ENCODE measurements at regions not wholly inside any gene's neighbourhood (a gene's known extent, or its start where the extent isn't known, plus 50 kb on each side); places are given as distances from the start of the nearest gene placed in this dataset.

DNA sequence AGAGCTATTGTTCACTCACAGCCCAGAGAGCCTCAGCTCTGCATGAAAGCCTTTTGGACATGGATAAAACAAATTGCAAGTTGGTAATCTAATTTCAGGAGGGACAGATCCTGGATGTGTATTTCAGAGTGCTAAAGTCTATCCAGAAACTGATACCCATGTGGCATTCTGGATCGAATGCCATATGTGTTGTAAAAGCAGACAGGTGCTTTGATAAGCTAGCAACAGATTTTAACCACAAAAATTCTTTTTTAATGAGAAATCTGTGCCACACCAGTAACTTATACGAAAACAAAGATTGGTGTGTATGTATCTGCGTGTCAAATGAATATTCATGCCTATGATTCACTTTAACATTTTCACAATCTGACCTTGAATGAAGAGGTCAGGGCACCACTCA lies 936.6 kb upstream of the MAP3K7 start:
- no peak for DNase-seq (ENCODE audit: low spot score)
- intact Hi-C loops (cut with micrococcal nuclease): no loop called here
- Mint-ChIP-seq H3K27me3 (ENCODE audit: low read depth) (no peaks in the 10 kb centered on the region), H3K4me3 (ENCODE audit: low read depth) (no peak overlapping the region), H3K4me1 (ENCODE audit: low read depth) (no peaks in the 10 kb centered on the region), H3K27ac (no peak overlapping the region), H3K36me3 (ENCODE audit: low read depth) (no peaks in the 10 kb centered on the region), H3K9me3 (no peaks in the 10 kb centered on the region)

DNA sequence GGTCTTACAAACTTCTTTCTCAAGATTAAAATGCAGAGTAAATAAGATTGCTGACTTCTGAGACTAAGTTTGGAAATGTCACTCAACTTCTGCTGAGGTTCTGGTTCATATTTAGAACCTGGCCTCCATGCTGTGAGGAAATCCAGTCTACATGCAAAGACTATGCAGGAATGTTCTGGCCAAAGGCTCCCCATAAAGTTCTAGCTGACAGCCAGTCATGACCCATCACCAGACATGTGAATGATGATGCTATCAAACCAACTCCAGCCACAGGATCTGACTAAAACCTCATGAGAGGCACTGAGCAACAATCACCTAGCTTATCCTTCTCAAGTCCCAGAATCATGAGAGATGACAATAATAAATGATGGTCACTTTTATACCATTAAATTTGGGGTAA lies 935.1 kb upstream of the MAP3K7 start:
- H3K4me1 Mint-ChIP-seq (ENCODE audit: low read depth): no peaks in the 10 kb centered on the region
- H3K9me3 Mint-ChIP-seq: no peaks in the 10 kb centered on the region
- no peaks in the 10 kb centered on the region for H3K36me3 Mint-ChIP-seq (ENCODE audit: low read depth)
- H3K4me3 Mint-ChIP-seq (ENCODE audit: low read depth): no peak overlapping the region
- intact Hi-C loops (cut with micrococcal nuclease): no loop called here
- H3K27me3 Mint-ChIP-seq (ENCODE audit: low read depth): no peaks in the 10 kb centered on the region
- DNase-seq (ENCODE audit: low spot score): no peak
- no peak overlapping the region for H3K27ac Mint-ChIP-seq

DNA sequence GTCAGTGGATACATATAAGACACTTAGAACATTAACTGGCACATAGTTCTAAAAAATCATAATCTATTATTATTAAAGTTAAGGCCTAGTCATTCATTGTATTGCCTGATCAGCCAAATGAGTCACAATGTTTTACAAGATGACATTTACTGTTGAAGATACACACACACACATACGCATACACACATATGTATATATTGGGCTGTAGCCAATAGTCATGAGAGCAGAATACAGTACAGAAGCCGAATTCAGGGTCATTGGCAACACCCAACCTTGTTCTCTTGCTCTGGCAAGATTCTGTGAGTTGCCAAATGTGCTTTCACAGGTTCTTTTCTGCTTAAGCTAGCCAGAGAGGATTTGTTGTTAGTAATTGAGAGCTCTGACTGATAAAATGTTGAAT lies 922.8 kb upstream of the MAP3K7 start:
- intact Hi-C loops (cut with micrococcal nuclease): no loop called here
- Mint-ChIP-seq H3K27ac (no peak overlapping the region), H3K9me3 (no peaks in the 10 kb centered on the region), H3K4me3 (ENCODE audit: low read depth) (no peak overlapping the region), H3K36me3 (ENCODE audit: low read depth) (no peaks in the 10 kb centered on the region), H3K27me3 (ENCODE audit: low read depth) (no peaks in the 10 kb centered on the region), H3K4me1 (ENCODE audit: low read depth) (no peaks in the 10 kb centered on the region)
- DNase-seq (ENCODE audit: low spot score): no peak

DNA sequence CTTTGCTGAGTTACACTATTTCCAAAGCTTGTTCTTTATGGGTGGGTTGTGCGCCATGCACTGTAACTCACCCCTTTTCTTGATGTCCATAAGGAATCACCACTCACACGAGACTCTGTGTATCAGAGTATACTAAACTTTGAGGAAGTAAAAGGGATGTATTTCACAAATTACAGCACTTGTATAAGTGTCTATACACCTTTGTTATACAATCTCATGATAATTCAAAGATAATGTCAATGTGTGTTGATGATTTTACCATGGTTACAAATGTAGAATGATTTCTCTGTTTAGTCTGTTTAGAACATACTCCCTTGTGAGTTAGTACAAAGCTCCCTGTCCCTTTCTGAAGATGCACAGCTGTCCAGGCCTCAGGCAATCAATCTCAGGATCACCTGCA lies 922.2 kb upstream of the MAP3K7 start:
- H3K27me3 Mint-ChIP-seq (ENCODE audit: low read depth): no peaks in the 10 kb centered on the region
- H3K4me1 Mint-ChIP-seq (ENCODE audit: low read depth): no peaks in the 10 kb centered on the region
- no peak overlapping the region for H3K4me3 Mint-ChIP-seq (ENCODE audit: low read depth)
- no peaks in the 10 kb centered on the region for H3K9me3 Mint-ChIP-seq
- no peak overlapping the region for H3K27ac Mint-ChIP-seq
- no peaks in the 10 kb centered on the region for H3K36me3 Mint-ChIP-seq (ENCODE audit: low read depth)
- intact Hi-C loops (cut with micrococcal nuclease): no loop called here
- no peak for DNase-seq (ENCODE audit: low spot score)

DNA sequence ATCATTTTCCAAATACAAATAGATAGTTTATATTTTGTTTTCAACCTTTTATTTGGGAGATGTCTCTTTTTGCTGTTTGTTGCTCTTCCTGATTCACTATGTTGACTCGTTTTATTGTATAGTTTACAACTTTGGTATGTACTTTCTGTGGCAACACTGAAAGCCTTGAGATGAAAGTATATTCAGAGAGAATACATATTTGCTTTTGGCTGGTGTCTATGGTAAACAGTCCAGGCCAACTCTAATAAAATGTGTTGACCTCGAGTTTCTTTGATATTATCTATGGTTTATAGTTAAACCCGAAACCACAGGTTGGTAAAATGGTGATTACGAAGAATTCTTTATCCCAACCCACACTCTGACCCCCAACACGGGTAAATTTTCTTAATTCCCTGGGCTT lies 919.6 kb upstream of the MAP3K7 start:
- Mint-ChIP-seq H3K36me3 (ENCODE audit: low read depth) (no peaks in the 10 kb centered on the region), H3K4me3 (ENCODE audit: low read depth) (no peak overlapping the region), H3K9me3 (no peaks in the 10 kb centered on the region), H3K4me1 (ENCODE audit: low read depth) (no peaks in the 10 kb centered on the region), H3K27me3 (ENCODE audit: low read depth) (no peaks in the 10 kb centered on the region), H3K27ac (no peak overlapping the region)
- no peak for DNase-seq (ENCODE audit: low spot score)
- intact Hi-C loops (cut with micrococcal nuclease): no loop called here

DNA sequence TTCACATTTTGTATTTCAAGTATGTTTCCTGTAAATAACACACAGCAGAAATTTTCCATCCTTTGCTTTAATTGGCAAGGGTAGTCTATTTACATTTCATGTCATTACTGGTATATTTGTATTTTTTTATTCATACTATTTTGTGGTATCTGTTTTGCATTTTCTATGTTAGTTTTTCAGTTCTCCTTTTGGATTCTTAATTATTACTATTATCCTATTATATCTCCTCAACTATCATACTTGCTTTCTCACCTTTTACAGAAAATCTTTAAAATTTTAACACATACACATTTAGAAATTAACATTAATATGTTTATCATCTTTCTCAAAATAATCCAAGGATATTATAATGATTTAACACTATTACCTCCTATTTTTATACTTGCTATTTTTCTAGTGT lies 918.3 kb upstream of the MAP3K7 start:
- H3K27ac Mint-ChIP-seq: no peak overlapping the region
- no peaks in the 10 kb centered on the region for H3K9me3 Mint-ChIP-seq
- H3K4me1 Mint-ChIP-seq (ENCODE audit: low read depth): no peaks in the 10 kb centered on the region
- H3K4me3 Mint-ChIP-seq (ENCODE audit: low read depth): no peak overlapping the region
- intact Hi-C loops (cut with micrococcal nuclease): no loop called here
- H3K27me3 Mint-ChIP-seq (ENCODE audit: low read depth): no peaks in the 10 kb centered on the region
- no peak for DNase-seq (ENCODE audit: low spot score)
- H3K36me3 Mint-ChIP-seq (ENCODE audit: low read depth): no peaks in the 10 kb centered on the region

DNA sequence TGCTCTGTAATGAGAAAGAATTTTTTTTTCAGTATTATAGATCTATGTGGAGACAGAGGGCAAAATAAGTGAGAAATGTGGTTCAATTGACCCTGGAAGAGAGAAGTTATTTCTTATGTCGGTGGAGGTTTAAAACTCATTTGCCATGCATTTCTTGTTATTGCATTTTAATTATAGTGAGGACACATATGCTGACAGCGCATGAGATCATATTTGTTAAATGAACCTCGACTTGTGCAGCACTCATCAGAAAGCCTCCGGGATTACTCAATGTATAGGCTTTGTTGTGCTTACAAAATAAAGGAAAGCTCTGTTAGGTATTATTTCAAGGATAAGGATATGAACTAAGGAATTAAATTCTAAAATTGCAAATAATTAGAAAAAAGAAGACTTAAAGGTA lies 915.1 kb upstream of the MAP3K7 start:
- no peaks in the 10 kb centered on the region for H3K27me3 Mint-ChIP-seq (ENCODE audit: low read depth)
- intact Hi-C loops (cut with micrococcal nuclease): no loop called here
- H3K36me3 Mint-ChIP-seq (ENCODE audit: low read depth): no peaks in the 10 kb centered on the region
- H3K4me3 Mint-ChIP-seq (ENCODE audit: low read depth): no peak overlapping the region
- H3K9me3 Mint-ChIP-seq: no peaks in the 10 kb centered on the region
- H3K4me1 Mint-ChIP-seq (ENCODE audit: low read depth): no peaks in the 10 kb centered on the region
- H3K27ac Mint-ChIP-seq: no peak overlapping the region
- no peak for DNase-seq (ENCODE audit: low spot score)

DNA sequence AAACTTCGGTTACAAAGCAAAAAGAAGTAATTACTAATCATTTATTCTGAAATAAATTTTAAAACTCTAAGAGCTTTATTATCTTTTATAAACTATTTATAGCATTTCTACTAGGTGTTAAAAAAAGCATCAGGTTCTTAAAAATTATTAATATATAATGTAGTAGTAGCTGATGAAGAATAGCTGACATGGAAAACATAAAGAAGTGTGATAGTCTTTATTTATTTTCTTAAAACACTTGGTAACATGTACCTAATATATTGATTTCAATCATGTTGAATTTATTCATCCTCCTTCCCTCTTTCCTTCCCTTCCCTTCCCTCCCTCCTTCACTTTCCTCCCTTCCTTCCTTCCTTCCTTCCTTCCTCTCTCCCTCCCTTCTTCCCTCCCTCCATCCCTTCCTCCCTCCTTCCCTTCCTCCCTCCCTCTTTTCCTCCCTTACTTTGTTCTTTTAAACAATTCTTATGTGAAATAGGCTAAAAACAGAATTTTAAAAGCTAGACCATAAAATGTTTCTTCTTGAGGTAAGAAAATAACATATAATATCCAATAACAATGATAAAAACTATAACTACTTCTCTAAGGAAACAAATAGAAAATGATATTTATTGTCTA lies 913.9 kb upstream of the MAP3K7 start:
- no peaks in the 10 kb centered on the region for H3K27me3 Mint-ChIP-seq (ENCODE audit: low read depth)
- no peaks in the 10 kb centered on the region for H3K36me3 Mint-ChIP-seq (ENCODE audit: low read depth)
- no peaks in the 10 kb centered on the region for H3K9me3 Mint-ChIP-seq
- H3K27ac Mint-ChIP-seq: no peak overlapping the region
- intact Hi-C loops (cut with micrococcal nuclease): no loop called here
- no peak for DNase-seq (ENCODE audit: low spot score)
- no peaks in the 10 kb centered on the region for H3K4me1 Mint-ChIP-seq (ENCODE audit: low read depth)
- H3K4me3 Mint-ChIP-seq (ENCODE audit: low read depth): no peak overlapping the region

DNA sequence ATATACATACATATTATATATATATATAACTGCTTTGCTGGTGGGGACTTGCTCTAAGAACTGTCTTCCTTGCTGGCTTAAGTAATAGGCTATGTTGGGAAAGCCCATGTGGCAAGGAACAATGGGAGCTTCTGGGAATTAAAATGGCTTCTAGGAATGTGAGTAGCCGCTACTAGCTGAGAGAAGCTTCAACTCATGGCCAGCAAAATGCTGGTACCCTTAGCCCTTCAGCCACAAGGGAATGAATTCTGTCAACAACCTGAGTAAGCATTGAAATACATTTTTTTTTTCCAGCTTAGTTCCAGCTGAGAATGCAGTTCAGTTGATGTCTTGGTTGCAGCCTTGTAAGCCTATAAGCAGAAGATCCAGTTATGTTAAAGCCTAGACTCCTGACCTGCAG lies 911.7 kb upstream of the MAP3K7 start:
- intact Hi-C loops (cut with micrococcal nuclease): no loop called here
- Mint-ChIP-seq H3K36me3 (ENCODE audit: low read depth) (no peaks in the 10 kb centered on the region), H3K9me3 (no peaks in the 10 kb centered on the region), H3K4me3 (ENCODE audit: low read depth) (no peak overlapping the region), H3K4me1 (ENCODE audit: low read depth) (no peaks in the 10 kb centered on the region), H3K27me3 (ENCODE audit: low read depth) (no peaks in the 10 kb centered on the region), H3K27ac (no peak overlapping the region)
- no peak for DNase-seq (ENCODE audit: low spot score)

DNA sequence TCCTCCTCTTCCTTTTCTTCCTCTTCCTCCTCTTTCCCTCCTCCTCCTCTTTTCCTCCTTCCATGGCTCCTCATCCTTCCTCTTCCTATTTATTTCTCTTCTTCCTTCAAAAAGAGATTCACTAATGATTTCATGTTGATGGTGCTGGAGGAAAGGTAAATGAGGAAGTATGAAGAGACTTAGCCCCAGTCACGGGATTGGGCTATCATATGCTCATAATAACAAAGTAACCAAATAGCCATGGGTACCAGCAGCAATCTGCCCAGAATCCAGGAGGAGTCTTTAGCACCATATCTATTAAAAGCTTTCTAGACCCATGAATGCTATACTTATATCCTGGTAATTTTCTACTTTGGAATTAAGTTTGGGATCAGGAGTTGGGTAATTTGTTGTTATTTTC lies 910.9 kb upstream of the MAP3K7 start:
- no peaks in the 10 kb centered on the region for H3K4me1 Mint-ChIP-seq (ENCODE audit: low read depth)

DNA sequence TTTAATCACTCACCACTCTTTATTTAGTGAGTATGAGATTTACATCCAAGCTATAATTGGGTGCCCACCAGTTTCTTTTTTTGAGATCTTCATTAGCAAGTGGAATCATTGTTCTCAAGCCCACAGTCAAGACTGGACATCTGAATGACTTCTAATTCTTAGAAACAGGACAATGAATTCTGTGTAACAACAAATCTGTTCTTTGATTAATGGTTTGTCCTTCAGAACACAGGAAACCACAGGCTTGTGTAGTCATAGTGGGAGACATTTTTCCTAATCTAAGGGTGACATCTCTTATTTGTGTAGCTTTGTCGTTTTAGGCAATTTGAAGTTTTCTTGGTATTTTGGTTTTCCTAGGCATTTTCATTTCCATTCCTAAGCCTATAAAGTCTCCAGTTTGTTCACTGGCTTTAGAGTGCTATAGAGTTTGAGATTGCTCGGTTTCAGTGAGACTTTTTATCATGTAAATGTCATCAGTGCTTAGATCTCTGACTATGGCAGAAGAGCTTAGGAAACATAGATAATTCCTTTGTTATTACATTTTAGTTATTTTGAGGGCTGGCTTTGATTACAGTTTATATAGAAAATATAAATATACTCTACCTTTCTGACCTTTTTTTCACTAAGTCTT lies 903.9 kb upstream of the MAP3K7 start:
- Mint-ChIP-seq H3K36me3 (ENCODE audit: low read depth) (no peaks in the 10 kb centered on the region), H3K4me3 (ENCODE audit: low read depth) (no peak overlapping the region), H3K27ac (no peak overlapping the region), H3K27me3 (ENCODE audit: low read depth) (no peaks in the 10 kb centered on the region), H3K4me1 (ENCODE audit: low read depth) (no peaks in the 10 kb centered on the region), H3K9me3 (no peaks in the 10 kb centered on the region)
- intact Hi-C loops (cut with micrococcal nuclease): no loop called here
- DNase-seq (ENCODE audit: low spot score): no peak

More for the DNA sequence above, 910.9 kb upstream of the MAP3K7 start:
- H3K27me3 Mint-ChIP-seq (ENCODE audit: low read depth): no peaks in the 10 kb centered on the region
- DNase-seq (ENCODE audit: low spot score): no peak
- H3K27ac Mint-ChIP-seq: no peak overlapping the region
- H3K36me3 Mint-ChIP-seq (ENCODE audit: low read depth): no peaks in the 10 kb centered on the region
- H3K9me3 Mint-ChIP-seq: no peaks in the 10 kb centered on the region
- no peak overlapping the region for H3K4me3 Mint-ChIP-seq (ENCODE audit: low read depth)
- intact Hi-C loops (cut with micrococcal nuclease): no loop called here

DNA sequence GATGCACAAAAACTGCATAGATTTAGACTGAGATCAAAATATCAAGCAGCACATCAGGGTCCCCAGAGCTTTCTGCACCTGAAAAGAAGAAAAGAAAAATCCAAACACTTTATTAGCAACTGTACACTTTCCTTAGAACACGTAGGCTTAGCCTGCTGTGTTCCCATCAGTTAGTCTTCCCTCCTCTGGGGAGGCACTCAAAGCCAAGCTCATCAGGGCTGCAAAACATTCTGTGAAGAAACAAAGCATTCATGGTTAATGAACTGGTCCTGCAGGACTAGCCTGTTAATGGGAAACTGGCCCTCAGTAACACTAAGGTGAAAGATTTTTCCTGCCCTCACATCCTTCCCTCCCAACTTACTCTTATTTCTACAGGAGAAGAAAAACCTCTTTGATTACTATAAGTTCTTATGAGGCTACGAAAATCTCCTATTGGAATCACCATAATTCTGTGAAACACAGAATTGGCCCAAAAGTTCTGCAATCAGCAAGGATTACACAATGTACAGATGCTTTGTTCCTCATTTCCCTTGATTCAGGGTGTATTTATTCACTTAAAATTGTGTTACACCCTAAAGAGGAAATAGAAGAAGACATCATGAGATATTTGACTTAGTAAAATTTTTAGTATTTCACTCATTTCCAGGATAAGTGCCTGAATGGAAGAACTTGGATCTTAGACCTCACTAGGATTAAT lies 901.0 kb upstream of the MAP3K7 start:
- Mint-ChIP-seq H3K27me3 (ENCODE audit: low read depth) (no peaks in the 10 kb centered on the region), H3K4me3 (ENCODE audit: low read depth) (no peak overlapping the region), H3K4me1 (ENCODE audit: low read depth) (peaks cover under 1% of the 10 kb centered on the region), H3K27ac (no peak overlapping the region), H3K9me3 (no peaks in the 10 kb centered on the region), H3K36me3 (ENCODE audit: low read depth) (no peaks in the 10 kb centered on the region)
- DNase-seq (ENCODE audit: low spot score): no peak
- intact Hi-C loops (cut with micrococcal nuclease): no loop called here

DNA sequence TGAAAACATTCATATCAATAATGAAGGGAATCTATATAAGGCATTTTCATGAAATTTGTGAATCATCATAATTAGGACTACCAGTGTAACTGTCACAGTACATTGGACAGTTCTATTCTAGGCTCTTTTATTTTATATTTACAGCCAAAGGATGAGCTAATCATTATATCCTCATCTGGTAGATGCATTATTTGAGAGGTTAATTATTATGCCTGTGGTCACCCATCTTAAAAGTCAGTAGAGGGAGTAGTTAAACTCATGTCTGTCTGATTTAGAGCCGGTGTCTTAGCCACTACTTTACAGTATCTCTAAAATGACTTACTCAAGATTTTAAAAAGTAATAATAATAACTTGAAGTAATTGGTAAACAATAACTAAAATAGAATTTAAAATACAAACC lies 899.3 kb upstream of the MAP3K7 start:
- no peaks in the 10 kb centered on the region for H3K9me3 Mint-ChIP-seq
- H3K4me3 Mint-ChIP-seq (ENCODE audit: low read depth): no peak overlapping the region
- H3K36me3 Mint-ChIP-seq (ENCODE audit: low read depth): no peaks in the 10 kb centered on the region
- DNase-seq (ENCODE audit: low spot score): no peak
- H3K27ac Mint-ChIP-seq: no peak overlapping the region
- peaks cover 2% of the 10 kb centered on the region for H3K4me1 Mint-ChIP-seq (ENCODE audit: low read depth)
- intact Hi-C loops (cut with micrococcal nuclease): no loop called here
- no peaks in the 10 kb centered on the region for H3K27me3 Mint-ChIP-seq (ENCODE audit: low read depth)

All from activated T-helper 2 cell treated with anti-CD3 and anti-CD28 coated beads, Interferon-gamma antibody, Interleukin-2, Interleukin-4, amounts not matched to agents 10 μg/mL and 5 μg/mL and 100 μg/mL, durations not matched to agents 14 hours and 24 hours and 36 hours (primary cell).